HEK293 (cell line): ENCODE measurements at regions not wholly inside any gene's neighbourhood (a gene's known extent, or its start where the extent isn't known, plus 50 kb on each side); places are given as distances from the start of the nearest gene placed in this dataset.

Source experiments
- CTCF ChIA-PET: fragments of 350-600 bp; formaldehyde crosslinking; extraction: SDS; loops from one replicate; lab custom pipeline; 2021; ENCODE audit warnings: antibody characterized with exemption; lab: Yijun Ruan, JAX
- POLR2A ChIA-PET: fragments of 300-600 bp; formaldehyde crosslinking; extraction: SDS; loops from one replicate; lab custom pipeline; 2020; ENCODE audit warnings: antibody characterized with exemption, inconsistent platforms; lab: Yijun Ruan, JAX
- H3K27ac ChIP-seq: fragments of 200-500 bp; sonication (Bioruptor generic); 2 replicates; pipeline ENCODE4 v1.5.1; 2014; ENCODE audit warnings: low read depth, low read length, control low read depth, inconsistent platforms; ENCODE audit errors: extremely low read depth
- H3K36me3 ChIP-seq, 2 experiments: fragments of 200-500 bp in 1 of 2; sonication (Bioruptor generic) in 1 of 2; 1 replicate in 1 of 2; 2 replicates in 1 of 2; pipeline ENCODE4 v1.5.1; 2014 to 2017; ENCODE audit warnings: inconsistent platforms in 2 of 2, low read length in 2 of 2; ENCODE audit not compliant: control insufficient read depth in 2 of 2, insufficient read depth in 1 of 2
- H3K4me1 ChIP-seq: fragments of 200-500 bp; sonication (Bioruptor generic); 2 replicates; pipeline ENCODE4 v1.5.1; 2014; ENCODE audit warnings: mild to moderate bottlenecking, low read length, inconsistent platforms; ENCODE audit not compliant: control insufficient read depth, insufficient read depth
- H3K4me3 ChIP-seq: 2 replicates; pipeline ENCODE4 v1.5.1; 2011; ENCODE audit warnings: low read depth, mild to moderate bottlenecking, control low read depth, low read length, moderate library complexity
- H3K9me3 ChIP-seq: fragments of 200-500 bp; sonication (Bioruptor generic); 2 replicates; pipeline ENCODE4 v1.5.1; 2014; ENCODE audit warnings: low read depth, low read length, inconsistent platforms; ENCODE audit not compliant: control insufficient read depth, insufficient read depth
- KLF10 ChIP-seq: fragments of 450-650 bp; IDR thresholded peaks from 2 replicates; pipeline ENCODE4 v1.5.1; 2018; ENCODE audit warnings: missing biosample characterization, mild to moderate bottlenecking, missing genetic modification characterization
- RBAK ChIP-seq: fragments of 450-650 bp; formaldehyde crosslinking; IDR thresholded peaks from 2 replicates; pipeline ENCODE4 v1.5.1; 2016; ENCODE audit warnings: missing biosample characterization, missing genetic modification characterization
- SCRT2 ChIP-seq: fragments of 450-650 bp; formaldehyde crosslinking; IDR thresholded peaks from 2 replicates; pipeline ENCODE4 v1.5.1; 2016; ENCODE audit warnings: missing biosample characterization, missing genetic modification characterization
- ZBTB48 ChIP-seq: fragments of 450-650 bp; formaldehyde crosslinking; IDR thresholded peaks from 2 replicates; pipeline ENCODE4 v1.5.1; 2016; ENCODE audit warnings: missing biosample characterization, missing genetic modification characterization
- ZNF132 ChIP-seq: fragments of 450-650 bp; formaldehyde crosslinking; IDR thresholded peaks from 2 replicates; pipeline ENCODE4 v1.5.1; 2017; ENCODE audit warnings: missing biosample characterization, missing genetic modification characterization, borderline replicate concordance
- ZNF140 ChIP-seq: fragments of 450-650 bp; formaldehyde crosslinking; IDR thresholded peaks from 2 replicates; pipeline ENCODE4 v1.5.1; 2016; ENCODE audit warnings: missing biosample characterization, missing genetic modification characterization
- ZNF169 ChIP-seq: fragments of 450-650 bp; formaldehyde crosslinking; IDR thresholded peaks from 2 replicates; pipeline ENCODE4 v1.5.1; 2016; ENCODE audit warnings: missing biosample characterization, missing genetic modification characterization
- ZNF239 ChIP-seq: fragments of 450-650 bp; formaldehyde crosslinking; IDR thresholded peaks from 2 replicates; pipeline ENCODE4 v1.5.1; 2016; ENCODE audit warnings: missing biosample characterization, missing genetic modification characterization
- ZNF24 ChIP-seq: fragments of 450-650 bp; formaldehyde crosslinking; IDR thresholded peaks from 2 replicates; pipeline ENCODE4 v1.5.1; 2016; ENCODE audit warnings: missing biosample characterization, missing genetic modification characterization
- ZNF266 ChIP-seq: fragments of 450-650 bp; formaldehyde crosslinking; IDR thresholded peaks from 2 replicates; pipeline ENCODE4 v1.5.1; 2016; ENCODE audit warnings: missing biosample characterization, missing genetic modification characterization, low read depth
- ZNF366 ChIP-seq: fragments of 450-650 bp; formaldehyde crosslinking; conservative IDR thresholded peaks from 2 replicates; pipeline ENCODE4 v1.5.1; 2016; ENCODE audit warnings: missing biosample characterization, missing genetic modification characterization
- ZNF426 ChIP-seq: fragments of 450-650 bp; formaldehyde crosslinking; IDR thresholded peaks from 2 replicates; pipeline ENCODE4 v1.5.1; 2017; ENCODE audit warnings: missing biosample characterization, missing genetic modification characterization, mild to moderate bottlenecking, inconsistent platforms, moderate library complexity
- ZNF510 ChIP-seq: fragments of 450-650 bp; formaldehyde crosslinking; IDR thresholded peaks from 2 replicates; pipeline ENCODE4 v1.5.1; 2018; ENCODE audit warnings: mild to moderate bottlenecking, missing genetic modification characterization, missing biosample characterization; ENCODE audit not compliant: insufficient replicate concordance
- ZNF600 ChIP-seq: fragments of 450-650 bp; formaldehyde crosslinking; IDR thresholded peaks from 2 replicates; pipeline ENCODE4 v1.5.1; 2016; ENCODE audit warnings: missing biosample characterization, missing genetic modification characterization
- ZNF626 ChIP-seq: fragments of 450-650 bp; sonication (Bioruptor Pico); formaldehyde crosslinking; IDR thresholded peaks from 2 replicates; pipeline ENCODE4 v1.5.1; 2018; ENCODE audit warnings: missing biosample characterization, missing genetic modification characterization, inconsistent platforms
- ZNF76 ChIP-seq: fragments of 450-650 bp; formaldehyde crosslinking; IDR thresholded peaks from 2 replicates; pipeline ENCODE4; 2016; ENCODE audit warnings: low read depth, missing biosample characterization, missing genetic modification characterization, borderline replicate concordance
- ZSCAN30 ChIP-seq: fragments of 450-650 bp; IDR thresholded peaks from 2 replicates; pipeline ENCODE4 v1.5.1; 2018; ENCODE audit warnings: missing biosample characterization, mild to moderate bottlenecking, missing genetic modification characterization, moderate library complexity
- TF ChIP-seq, protein P1 (sequence below): fragments of 450-650 bp; formaldehyde crosslinking; optimal IDR thresholded peaks from 2 replicates; pipeline ENCODE3; 2016; ENCODE audit warnings: missing biosample characterization, mild to moderate bottlenecking, missing genetic modification characterization
- TF ChIP-seq, protein P2 (sequence below): fragments of 450-650 bp; formaldehyde crosslinking; IDR thresholded peaks from 2 replicates; pipeline ENCODE4 v1.5.1; 2016; ENCODE audit warnings: missing biosample characterization, missing genetic modification characterization

DNA sequence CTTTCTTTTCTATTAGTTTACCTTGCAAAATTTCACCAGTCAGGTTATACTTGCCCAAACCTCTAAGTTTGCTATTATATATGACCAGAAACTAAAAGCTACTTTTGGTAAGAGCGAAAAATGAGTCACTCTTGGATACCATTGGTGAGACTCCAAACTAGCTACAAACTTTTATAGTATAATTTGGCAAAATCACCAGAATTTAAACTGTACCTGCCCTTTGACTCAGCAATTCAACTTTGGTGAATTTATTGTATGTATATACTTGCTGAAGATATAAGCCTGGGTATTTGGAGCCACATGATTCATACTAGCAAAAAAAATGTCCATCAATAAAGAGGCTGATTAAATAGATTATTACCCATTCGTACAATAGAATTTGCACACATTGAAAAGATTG is 178.7 kb upstream of the STEAP1 start:
- Histone ChIP-seq H3K27ac (no peak overlapping the region), H3K36me3 (no peaks in the 10 kb centered on the region), H3K4me3 (no peak overlapping the region), H3K9me3 (no peaks in the 10 kb centered on the region), H3K4me1 (no peaks in the 10 kb centered on the region)
- CTCF ChIA-PET = no interaction called here
- POLR2A ChIA-PET = no interaction called here
- TF ChIP-seq ZNF76 (tag by site-specific recombination) (no peak), ZNF169 (tag by site-specific recombination) (no peak), RBAK (no peak), ZNF239 (tag by site-specific recombination) (no peak), ZNF24 (tag by site-specific recombination) (no peak), ZNF140 (tag by site-specific recombination) (no peak), ZNF366 (tag by site-specific recombination) (no peak), ZNF426 (tag by site-specific recombination) (no peak), SCRT2 (tag by site-specific recombination) (no peak)

GRCh38 chr7:89987665-89988064 is 166.6 kb upstream of the STEAP1 start:
- POLR2A ChIA-PET = no interaction called here
- H3K4me1 ChIP-seq = no peaks in the 10 kb centered on the region
- no peak for TF ChIP-seq ZNF626 (tag by site-specific recombination)
- TF ChIP-seq, protein P1, sequence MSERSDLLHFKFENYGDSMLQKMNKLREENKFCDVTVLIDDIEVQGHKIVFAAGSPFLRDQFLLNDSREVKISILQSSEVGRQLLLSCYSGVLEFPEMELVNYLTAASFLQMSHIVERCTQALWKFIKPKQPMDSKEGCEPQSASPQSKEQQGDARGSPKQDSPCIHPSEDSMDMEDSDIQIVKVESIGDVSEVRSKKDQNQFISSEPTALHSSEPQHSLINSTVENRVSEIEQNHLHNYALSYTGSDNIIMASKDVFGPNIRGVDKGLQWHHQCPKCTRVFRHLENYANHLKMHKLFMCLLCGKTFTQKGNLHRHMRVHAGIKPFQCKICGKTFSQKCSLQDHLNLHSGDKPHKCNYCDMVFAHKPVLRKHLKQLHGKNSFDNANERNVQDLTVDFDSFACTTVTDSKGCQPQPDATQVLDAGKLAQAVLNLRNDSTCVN = no peak
- CTCF ChIA-PET = interaction anchor here (0.9 kb wide), 1 partner anchor 20 kb away, joined by 3 read pairs; no protein-coding TSS in a partner anchor
- H3K27ac ChIP-seq = no peak overlapping the region
- no peaks in the 10 kb centered on the region for H3K9me3 ChIP-seq
- no peaks in the 10 kb centered on the region for H3K36me3 ChIP-seq
- H3K4me3 ChIP-seq = no peak overlapping the region

- CTCF ChIA-PET = interaction anchor here (0.9 kb wide), 1 partner anchor 20 kb away, joined by 3 read pairs; no protein-coding TSS in a partner anchor
- Histone ChIP-seq H3K4me3 (no peak overlapping the region), H3K36me3 (no peaks in the 10 kb centered on the region)
- no peak for TF ChIP-seq ZNF132 (tag by site-specific recombination)
- TF ChIP-seq ZBTB48 (tag by site-specific recombination) = no peak
- TF ChIP-seq, protein P2, sequence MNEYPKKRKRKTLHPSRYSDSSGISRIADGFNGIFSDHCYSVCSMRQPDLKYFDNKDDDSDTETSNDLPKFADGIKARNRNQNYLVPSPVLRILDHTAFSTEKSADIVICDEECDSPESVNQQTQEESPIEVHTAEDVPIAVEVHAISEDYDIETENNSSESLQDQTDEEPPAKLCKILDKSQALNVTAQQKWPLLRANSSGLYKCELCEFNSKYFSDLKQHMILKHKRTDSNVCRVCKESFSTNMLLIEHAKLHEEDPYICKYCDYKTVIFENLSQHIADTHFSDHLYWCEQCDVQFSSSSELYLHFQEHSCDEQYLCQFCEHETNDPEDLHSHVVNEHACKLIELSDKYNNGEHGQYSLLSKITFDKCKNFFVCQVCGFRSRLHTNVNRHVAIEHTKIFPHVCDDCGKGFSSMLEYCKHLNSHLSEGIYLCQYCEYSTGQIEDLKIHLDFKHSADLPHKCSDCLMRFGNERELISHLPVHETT (tag by site-specific recombination) = no peak
- no peak for TF ChIP-seq KLF10 (tag by site-specific recombination)
- no peak for TF ChIP-seq ZNF510 (tag by site-specific recombination)
- no peak for TF ChIP-seq ZSCAN30 (tag by site-specific recombination)
- TF ChIP-seq ZNF266 (tag by site-specific recombination) = no peak
- no peak for TF ChIP-seq ZNF600 (tag by site-specific recombination)
- TF ChIP-seq, all 188 proteins: peak for 0
- Histone ChIP-seq H3K27ac (no peak overlapping the region), H3K9me3 (no peaks in the 10 kb centered on the region), H3K4me1 (no peaks in the 10 kb centered on the region)
- POLR2A ChIA-PET = no interaction called here
These were observed 166.2 kb upstream of the STEAP1 start for GRCh38 chr7:89988074-89988473.
